AG04449 (cell line): ENCODE measurements at regions not wholly inside any gene's neighbourhood (a gene's known extent, or its start where the extent isn't known, plus 50 kb on each side); places are given as distances from the start of the nearest gene placed in this dataset.
"Not testable (repeated sequence)": the region's sequence is repeated elsewhere in the genome, so short reads cannot be mapped to it uniquely, and the experiment has no call there.

Experiments
- CTCF ChIA-PET: fragments of 350-600 bp; formaldehyde crosslinking; extraction: SDS; loops from one replicate; lab custom pipeline; 2021; ENCODE audit warnings: antibody characterized with exemption; lab: Yijun Ruan, JAX
- POLR2A ChIA-PET: fragments of 400-600, 350-600 bp; formaldehyde crosslinking; extraction: SDS; loops from one replicate; lab custom pipeline; 2020; ENCODE audit warnings: antibody characterized with exemption, inconsistent platforms; lab: Yijun Ruan, JAX
- DNase-seq: peaks from one replicate; pipeline ENCODE4 v3.0.0-alpha.2; 2010; ENCODE audit warnings: low read depth, low spot score
- H3K4me3 ChIP-seq: 2 replicates; pipeline ENCODE4 v1.5.1; 2011; ENCODE audit warnings: low read depth, mild to moderate bottlenecking, control low read depth, low read length
- TF ChIP-seq, protein P1 (sequence below): IDR thresholded peaks from one replicate; pipeline ENCODE4 v1.5.1; 2011; ENCODE audit warnings: mild to moderate bottlenecking, moderate library complexity, low read length, control low read depth, inconsistent platforms; ENCODE audit not compliant: insufficient read depth; ENCODE audit errors: missing control alignments

DNA sequence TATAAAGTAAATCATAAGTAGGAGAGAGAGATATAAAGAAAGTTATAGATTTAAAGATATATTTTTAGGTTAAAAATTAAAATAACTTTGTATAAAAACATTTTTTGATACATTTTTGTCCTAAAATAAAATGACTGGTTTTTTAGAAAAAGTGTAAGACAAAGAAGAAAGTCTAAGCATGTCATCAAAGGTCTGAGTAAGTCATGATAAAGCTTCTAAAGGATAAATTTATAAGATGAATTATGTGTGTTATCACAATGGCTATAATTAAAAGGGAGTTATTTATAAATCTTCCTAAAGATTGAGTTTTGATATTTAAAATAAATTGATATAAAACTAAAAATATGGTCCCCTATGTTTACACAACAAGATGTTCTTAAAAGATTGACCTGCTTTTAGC lies 370.9 kb downstream of the PTPRU start:
- ChIA-PET CTCF (no interaction called here), POLR2A (no interaction called here)
- TF ChIP-seq, protein P1, sequence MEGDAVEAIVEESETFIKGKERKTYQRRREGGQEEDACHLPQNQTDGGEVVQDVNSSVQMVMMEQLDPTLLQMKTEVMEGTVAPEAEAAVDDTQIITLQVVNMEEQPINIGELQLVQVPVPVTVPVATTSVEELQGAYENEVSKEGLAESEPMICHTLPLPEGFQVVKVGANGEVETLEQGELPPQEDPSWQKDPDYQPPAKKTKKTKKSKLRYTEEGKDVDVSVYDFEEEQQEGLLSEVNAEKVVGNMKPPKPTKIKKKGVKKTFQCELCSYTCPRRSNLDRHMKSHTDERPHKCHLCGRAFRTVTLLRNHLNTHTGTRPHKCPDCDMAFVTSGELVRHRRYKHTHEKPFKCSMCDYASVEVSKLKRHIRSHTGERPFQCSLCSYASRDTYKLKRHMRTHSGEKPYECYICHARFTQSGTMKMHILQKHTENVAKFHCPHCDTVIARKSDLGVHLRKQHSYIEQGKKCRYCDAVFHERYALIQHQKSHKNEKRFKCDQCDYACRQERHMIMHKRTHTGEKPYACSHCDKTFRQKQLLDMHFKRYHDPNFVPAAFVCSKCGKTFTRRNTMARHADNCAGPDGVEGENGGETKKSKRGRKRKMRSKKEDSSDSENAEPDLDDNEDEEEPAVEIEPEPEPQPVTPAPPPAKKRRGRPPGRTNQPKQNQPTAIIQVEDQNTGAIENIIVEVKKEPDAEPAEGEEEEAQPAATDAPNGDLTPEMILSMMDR, result no peak
- DNase-seq, result no peak
- no peak overlapping the region for H3K4me3 ChIP-seq

DNA sequence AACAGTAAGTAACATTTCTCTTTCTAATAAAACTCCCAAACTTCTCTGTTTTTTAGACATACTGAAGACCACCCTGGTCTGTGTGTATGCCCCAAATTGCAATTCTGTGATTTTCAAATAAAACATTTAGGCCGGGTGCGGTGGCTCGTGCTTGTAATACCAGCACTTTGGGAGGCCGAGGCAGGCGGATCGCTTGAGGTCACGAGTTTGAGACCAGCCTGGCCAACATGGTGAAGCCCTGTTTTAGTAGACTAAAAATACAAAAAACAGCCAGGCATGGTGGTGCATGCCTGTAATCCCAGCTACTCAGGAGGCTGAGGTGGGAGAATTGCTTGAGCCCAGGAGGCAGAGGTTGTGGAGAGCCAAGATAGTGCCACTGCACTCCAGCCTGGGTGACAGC lies 368.5 kb downstream of the PTPRU start:
- POLR2A ChIA-PET, DNase-seq, CTCF ChIA-PET, H3K4me3 ChIP-seq: not testable (repeated sequence)

DNA sequence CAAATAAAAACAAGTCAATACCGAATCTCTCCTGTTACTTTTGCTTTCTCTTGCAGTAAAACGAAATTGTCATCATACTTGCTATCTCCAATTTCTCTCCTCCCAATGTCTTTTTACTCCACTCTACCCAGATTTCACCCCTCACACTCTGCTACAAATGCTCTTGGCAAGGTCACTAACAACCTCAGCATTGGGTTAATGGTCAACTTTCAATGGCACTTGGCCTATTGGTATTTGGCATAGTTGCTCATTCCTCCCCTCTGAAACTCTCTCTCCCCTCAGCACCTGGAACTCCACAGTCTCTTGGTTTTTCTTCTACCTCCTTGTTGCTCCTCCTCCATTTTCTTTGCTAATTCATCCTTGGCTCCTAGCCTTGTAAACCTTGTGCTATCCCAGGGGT lies 367.3 kb downstream of the PTPRU start:
- no peak overlapping the region for H3K4me3 ChIP-seq
- ChIA-PET CTCF (no interaction called here), POLR2A (no interaction called here)
- DNase-seq, result no peak
- TF ChIP-seq, protein P1, result no peak

DNA sequence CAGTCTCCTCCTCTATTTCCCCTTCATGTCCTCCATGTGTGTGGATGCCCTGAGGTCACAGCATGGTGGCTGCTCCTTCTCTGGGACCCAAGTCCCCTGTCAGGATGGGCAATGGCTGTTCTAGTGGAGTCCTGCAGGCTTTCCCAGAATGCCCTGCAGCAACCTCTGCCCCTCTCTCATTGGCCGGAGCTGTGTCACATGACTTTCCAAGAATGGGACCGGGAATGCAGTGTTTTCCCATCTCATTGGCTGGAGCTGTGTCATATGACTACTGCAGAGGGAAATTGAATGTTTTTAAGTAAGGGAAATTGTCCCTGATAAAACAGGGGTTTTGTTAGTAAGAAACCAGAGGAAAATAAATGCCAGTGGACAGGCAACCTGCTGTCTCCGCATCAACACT lies 365.9 kb downstream of the PTPRU start:
- CTCF ChIA-PET, result no interaction called here
- H3K4me3 ChIP-seq, result no peak overlapping the region
- POLR2A ChIA-PET, result no interaction called here
- TF ChIP-seq, protein P1, result no peak
- no peak for DNase-seq

DNA sequence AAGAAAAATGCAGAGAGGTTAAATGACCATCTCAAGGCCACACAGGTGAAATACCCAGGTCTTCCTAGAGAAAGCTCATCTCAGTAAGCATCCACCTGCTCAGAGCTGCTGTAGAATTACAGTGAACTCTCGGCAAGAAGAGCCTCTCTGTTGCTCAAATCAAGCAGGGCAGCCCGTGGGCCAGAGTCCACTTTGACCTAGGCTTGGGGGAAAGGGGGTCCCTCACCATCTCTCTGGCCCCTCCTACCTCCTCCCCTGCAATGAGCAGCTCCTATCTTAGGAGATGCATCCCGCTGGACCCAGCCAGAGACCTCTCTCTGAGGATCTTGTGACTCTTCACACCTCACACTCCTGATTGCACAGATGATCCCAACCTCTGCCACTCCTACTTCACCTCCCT lies 364.7 kb downstream of the PTPRU start:
- TF ChIP-seq, protein P1, result no peak
- H3K4me3 ChIP-seq, result no peak overlapping the region
- DNase-seq, result no peak
- ChIA-PET CTCF (no interaction called here), POLR2A (no interaction called here)

DNA sequence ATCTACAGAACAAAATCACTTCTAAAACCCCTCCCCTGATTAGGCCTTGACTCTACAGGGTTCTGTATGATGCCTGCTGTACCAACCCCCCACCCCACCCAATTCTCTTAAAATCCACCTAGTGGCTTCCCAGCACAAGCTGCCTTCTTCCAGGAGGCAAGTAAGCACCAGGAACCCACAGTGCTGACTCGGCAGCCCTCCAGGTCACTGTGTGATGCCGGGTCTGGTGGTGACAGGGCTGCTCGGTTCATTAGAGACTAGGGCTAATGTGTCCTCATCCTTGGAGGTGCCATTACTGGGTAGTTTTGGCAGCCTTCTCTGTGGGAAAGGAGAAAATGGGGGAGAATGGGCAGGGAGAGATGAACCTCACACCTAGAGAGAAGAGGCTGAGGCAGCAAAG lies 363.5 kb downstream of the PTPRU start:
- no peak for DNase-seq
- TF ChIP-seq, protein P1, result no peak
- no peak overlapping the region for H3K4me3 ChIP-seq
- CTCF ChIA-PET, result no interaction called here
- POLR2A ChIA-PET, result no interaction called here

DNA sequence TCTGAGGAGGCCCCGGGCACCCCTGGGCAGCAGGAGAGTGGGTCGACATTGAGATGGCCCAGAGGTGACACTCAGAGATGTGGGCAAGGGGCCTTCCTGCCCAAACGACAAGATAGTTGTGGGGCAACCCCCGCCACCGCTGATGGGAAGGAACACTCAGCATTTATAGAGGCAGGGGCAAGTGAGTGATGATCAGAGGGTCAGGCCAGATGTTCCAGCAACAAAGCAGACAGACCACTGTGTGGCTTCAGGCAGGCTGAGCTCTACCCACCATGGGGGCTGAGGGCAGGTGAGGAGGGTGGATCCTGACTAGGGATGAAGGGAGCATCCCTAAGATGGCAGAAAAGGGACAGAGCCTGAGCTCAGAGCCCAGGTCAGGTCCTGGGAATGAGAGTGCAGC lies 362.7 kb downstream of the PTPRU start:
- no peak overlapping the region for H3K4me3 ChIP-seq
- ChIA-PET CTCF (no interaction called here), POLR2A (no interaction called here)
- TF ChIP-seq, protein P1, result no peak
- DNase-seq, result no peak
